Type B pancreatic cell (in vitro differentiated cells): ENCODE measurements at regions not wholly inside any gene's neighbourhood (a gene's known extent, or its start where the extent isn't known, plus 50 kb on each side); places are given as distances from the start of the nearest gene placed in this dataset.

Source experiments
- DNase-seq: peaks from one replicate; pipeline ENCODE4 v3.0.0; 2021; ENCODE audit warnings: mixed read lengths; ENCODE audit not compliant: unreplicated experiment; ENCODE audit errors: extremely low spot score
- H3K27ac Mint-ChIP-seq: 2 replicates; pipeline ENCODE4 v1.8.0; 2021; ENCODE audit warnings: mild to moderate bottlenecking, mixed read lengths
- H3K27me3 Mint-ChIP-seq: 2 replicates; pipeline ENCODE4 v1.8.0; 2021; ENCODE audit warnings: mixed read lengths
- H3K36me3 Mint-ChIP-seq: 2 replicates; pipeline ENCODE4 v1.8.0; 2021; ENCODE audit warnings: mixed read lengths
- H3K4me1 Mint-ChIP-seq: one replicate; pipeline ENCODE4 v1.8.0; 2021; ENCODE audit warnings: mixed read lengths; ENCODE audit not compliant: unreplicated experiment
- H3K4me3 Mint-ChIP-seq: 2 replicates; pipeline ENCODE4 v1.8.0; 2021; ENCODE audit warnings: mild to moderate bottlenecking, mixed read lengths
- H3K9me3 Mint-ChIP-seq: 2 replicates; pipeline ENCODE4 v1.8.0; 2021; ENCODE audit warnings: mixed read lengths
- TF ChIP-seq, protein P1 (sequence below): fragments of 200-600 bp; sonication (generic); conservative IDR thresholded peaks from 2 replicates; pipeline ENCODE4 v1.5.0; 2021; ENCODE audit warnings: antibody characterized with exemption, mild to moderate bottlenecking

DNA sequence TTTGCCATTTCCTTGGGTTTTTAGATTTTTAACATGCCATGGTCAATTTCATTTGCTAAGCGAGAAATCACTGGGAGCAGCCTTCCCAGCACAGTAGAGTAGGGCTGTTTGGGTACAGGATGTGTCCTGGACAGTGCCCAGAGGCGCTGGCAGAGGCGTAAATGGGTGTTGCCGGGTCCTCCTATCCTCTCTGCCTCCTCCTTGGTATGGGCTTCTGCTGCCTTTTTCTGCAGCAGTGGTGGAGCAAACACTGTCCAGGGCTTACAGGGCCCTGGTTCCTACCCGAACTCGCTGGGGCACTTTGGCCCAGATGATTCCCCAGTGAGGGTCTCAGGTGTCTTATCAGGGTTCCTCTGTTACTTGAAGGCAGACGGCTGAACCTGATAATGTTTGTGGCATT is 298.3 kb downstream of the RPS24 start:
- H3K9me3 Mint-ChIP-seq = no peaks in the 10 kb centered on the region
- peaks cover 37% of the 10 kb centered on the region for H3K4me1 Mint-ChIP-seq
- H3K27ac Mint-ChIP-seq = no peak overlapping the region
- DNase-seq = peak; percentile 31
- no peaks in the 10 kb centered on the region for H3K36me3 Mint-ChIP-seq
- no peak overlapping the region for H3K4me3 Mint-ChIP-seq
- peaks cover 7% of the 10 kb centered on the region for H3K27me3 Mint-ChIP-seq
- TF ChIP-seq, protein P1, sequence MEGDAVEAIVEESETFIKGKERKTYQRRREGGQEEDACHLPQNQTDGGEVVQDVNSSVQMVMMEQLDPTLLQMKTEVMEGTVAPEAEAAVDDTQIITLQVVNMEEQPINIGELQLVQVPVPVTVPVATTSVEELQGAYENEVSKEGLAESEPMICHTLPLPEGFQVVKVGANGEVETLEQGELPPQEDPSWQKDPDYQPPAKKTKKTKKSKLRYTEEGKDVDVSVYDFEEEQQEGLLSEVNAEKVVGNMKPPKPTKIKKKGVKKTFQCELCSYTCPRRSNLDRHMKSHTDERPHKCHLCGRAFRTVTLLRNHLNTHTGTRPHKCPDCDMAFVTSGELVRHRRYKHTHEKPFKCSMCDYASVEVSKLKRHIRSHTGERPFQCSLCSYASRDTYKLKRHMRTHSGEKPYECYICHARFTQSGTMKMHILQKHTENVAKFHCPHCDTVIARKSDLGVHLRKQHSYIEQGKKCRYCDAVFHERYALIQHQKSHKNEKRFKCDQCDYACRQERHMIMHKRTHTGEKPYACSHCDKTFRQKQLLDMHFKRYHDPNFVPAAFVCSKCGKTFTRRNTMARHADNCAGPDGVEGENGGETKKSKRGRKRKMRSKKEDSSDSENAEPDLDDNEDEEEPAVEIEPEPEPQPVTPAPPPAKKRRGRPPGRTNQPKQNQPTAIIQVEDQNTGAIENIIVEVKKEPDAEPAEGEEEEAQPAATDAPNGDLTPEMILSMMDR = no peak

DNA sequence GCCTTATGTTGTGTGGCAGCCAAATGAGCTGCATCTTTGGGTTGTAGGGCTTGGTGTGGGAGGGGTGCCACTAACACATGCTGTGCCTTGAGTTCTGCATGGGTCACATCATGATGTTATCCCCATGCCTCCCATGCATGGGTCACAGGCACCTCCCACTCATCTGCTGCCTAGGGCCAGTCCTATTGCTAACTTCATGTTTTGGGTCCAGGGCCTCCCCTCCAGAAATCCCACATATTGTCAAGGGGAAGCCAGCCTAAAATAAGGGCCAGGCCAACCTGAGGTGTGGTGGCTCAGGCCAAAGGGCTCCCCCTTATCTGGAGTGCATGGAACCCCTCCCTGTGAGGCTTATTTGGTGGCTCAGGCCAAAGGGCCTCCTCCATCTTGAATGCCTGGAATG is 299.0 kb downstream of the RPS24 start:
- Mint-ChIP-seq H3K4me3 (peak overlapping the region; percentile 45), H3K4me1 (peaks cover 37% of the 10 kb centered on the region), H3K27me3 (peaks cover 7% of the 10 kb centered on the region), H3K9me3 (no peaks in the 10 kb centered on the region), H3K27ac (no peak overlapping the region), H3K36me3 (no peaks in the 10 kb centered on the region)
- peak; percentile 42 for DNase-seq
- TF ChIP-seq, protein P1 = no peak

DNA sequence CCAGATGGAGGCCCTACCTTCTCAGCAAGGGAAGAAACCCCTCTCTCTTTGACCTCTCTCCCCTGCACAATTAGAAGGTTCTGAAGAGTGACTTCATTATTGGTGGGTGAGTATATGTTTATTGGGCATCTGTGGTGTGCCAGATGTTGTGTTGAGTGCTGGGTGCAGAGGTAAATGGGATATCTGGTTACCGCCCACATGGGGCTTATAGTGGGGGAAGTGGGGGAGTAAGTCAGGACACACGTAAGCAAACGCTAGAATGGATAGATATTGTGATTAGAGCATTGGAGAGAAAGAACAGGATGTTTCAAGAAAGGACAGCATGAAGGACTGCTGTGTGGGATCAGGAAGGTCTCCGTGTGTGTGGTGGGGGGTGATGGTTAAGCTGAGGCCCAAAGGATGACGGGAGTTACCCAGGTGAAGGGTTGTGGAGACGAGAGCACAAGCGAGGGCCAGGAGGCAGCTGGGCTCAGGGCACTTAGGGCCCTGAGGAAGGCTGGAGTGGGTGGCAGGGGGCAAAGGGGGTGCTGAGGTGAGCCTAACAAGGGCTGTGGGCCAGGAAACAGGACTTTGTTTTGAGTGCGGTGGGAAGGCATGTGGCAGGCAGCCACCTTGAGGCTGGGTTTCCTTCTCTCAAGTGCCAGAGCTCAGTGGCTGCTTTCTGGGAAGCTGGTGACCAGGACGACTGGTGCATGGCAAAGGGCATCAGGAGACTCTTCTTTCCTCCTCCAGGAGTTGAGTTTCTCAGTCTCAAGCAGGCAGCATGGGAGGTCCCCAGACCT is 299.9 kb downstream of the RPS24 start:
- Mint-ChIP-seq H3K36me3 (no peaks in the 10 kb centered on the region), H3K27me3 (peaks cover 7% of the 10 kb centered on the region), H3K27ac (no peak overlapping the region), H3K4me1 (peaks cover 37% of the 10 kb centered on the region), H3K4me3 (no peak overlapping the region), H3K9me3 (no peaks in the 10 kb centered on the region)
- TF ChIP-seq, protein P1 = no peak
- peak; percentile 56 for DNase-seq

DNA sequence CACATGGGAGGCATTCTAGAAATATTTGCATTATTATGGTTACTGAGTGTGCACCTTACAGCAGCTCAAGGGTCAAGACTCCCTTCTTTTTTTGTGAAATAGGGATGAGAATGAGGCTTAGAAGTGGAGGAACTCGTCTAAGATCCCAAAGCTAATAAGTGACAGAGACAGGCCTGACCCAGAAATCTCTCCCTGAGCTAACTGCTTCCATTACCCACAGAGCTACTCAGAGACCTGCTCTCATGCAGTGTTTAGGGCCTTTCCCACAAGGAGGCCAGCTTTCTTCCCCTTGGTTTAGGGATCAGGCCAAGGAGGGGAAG is 301.7 kb downstream of the RPS24 start:
- no peak overlapping the region for H3K4me3 Mint-ChIP-seq
- H3K4me1 Mint-ChIP-seq = peaks cover 42% of the 10 kb centered on the region
- TF ChIP-seq, protein P1 = no peak
- no peaks in the 10 kb centered on the region for H3K36me3 Mint-ChIP-seq
- peaks cover 7% of the 10 kb centered on the region for H3K27me3 Mint-ChIP-seq
- H3K27ac Mint-ChIP-seq = no peak overlapping the region
- H3K9me3 Mint-ChIP-seq = peaks cover 4% of the 10 kb centered on the region
- no peak for DNase-seq

DNA sequence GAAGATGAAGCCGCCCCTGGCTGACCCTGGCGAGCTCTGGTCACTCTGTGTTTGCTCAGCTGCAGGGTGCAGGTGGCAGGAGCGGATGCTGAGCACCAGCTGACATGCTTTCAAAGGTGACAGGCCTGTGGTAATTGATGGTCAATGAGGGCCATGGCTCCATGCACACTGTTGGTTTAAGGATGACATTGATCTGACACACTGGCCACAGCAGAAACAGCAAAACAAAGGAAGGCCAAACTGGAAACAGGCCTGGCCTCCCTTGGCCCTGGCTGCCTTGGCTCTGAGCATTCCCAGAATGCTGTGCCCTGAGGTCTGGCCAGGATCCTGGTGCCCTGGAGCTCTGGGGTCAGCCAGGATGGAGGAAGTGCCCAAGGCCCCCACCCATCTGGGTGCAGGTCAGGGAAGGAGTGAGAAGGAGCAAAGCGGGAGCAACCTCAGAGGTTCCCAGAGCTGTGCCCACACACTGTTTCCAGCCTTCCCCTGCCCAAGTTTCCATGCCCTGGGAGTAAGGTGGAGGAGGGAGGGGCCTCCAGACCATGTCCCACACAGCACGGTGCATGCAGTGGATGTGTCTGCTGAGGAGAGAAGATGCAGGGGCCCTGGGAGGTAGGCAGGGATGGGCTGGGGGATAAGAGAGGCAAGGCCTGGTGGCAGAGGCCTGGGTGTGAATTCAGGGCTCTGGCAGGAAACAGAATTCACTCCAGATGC is 302.2 kb downstream of the RPS24 start:
- peaks cover 4% of the 10 kb centered on the region for H3K9me3 Mint-ChIP-seq
- peak; percentile 60 for DNase-seq
- peaks cover 39% of the 10 kb centered on the region for H3K4me1 Mint-ChIP-seq
- no peak overlapping the region for H3K27ac Mint-ChIP-seq
- H3K36me3 Mint-ChIP-seq = no peaks in the 10 kb centered on the region
- peaks cover 4% of the 10 kb centered on the region for H3K27me3 Mint-ChIP-seq
- H3K4me3 Mint-ChIP-seq = no peak overlapping the region
- TF ChIP-seq, protein P1 = no peak
